ENCODE measurements at regions not wholly inside any gene's neighbourhood (a gene's known extent, or its start where the extent isn't known, plus 50 kb on each side); places are given as distances from the start of the nearest gene placed in this dataset.

DNA sequence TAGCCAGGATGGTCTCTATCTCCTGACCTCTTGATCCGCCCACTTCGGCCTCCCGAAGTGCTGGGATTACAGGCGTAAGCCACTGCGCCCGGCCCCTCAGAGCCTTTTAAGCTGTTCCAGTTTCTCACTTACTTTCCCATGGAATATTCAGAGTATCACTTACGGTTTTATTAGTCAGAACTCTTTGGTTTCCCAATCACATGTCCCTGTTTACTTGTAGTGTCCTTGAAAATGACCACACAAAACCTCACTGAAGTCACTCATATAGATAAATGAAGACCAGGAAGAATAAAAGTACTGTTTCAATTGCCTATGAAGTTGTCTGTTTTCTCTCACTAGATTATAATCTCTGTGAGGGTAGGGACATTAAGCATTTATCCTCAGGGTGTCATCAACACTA lies 217.2 kb upstream of the HCCS start:
- no peaks in the 10 kb centered on the region for H3K36me3 ChIP-seq (ENCODE audit: control insufficient read depth, insufficient read depth, low read length)
- no peak overlapping the region for H3K4me3 ChIP-seq (ENCODE audit: low read depth in 2 of 2, low read length in 2 of 2)
- TF ChIP-seq, protein P1, sequence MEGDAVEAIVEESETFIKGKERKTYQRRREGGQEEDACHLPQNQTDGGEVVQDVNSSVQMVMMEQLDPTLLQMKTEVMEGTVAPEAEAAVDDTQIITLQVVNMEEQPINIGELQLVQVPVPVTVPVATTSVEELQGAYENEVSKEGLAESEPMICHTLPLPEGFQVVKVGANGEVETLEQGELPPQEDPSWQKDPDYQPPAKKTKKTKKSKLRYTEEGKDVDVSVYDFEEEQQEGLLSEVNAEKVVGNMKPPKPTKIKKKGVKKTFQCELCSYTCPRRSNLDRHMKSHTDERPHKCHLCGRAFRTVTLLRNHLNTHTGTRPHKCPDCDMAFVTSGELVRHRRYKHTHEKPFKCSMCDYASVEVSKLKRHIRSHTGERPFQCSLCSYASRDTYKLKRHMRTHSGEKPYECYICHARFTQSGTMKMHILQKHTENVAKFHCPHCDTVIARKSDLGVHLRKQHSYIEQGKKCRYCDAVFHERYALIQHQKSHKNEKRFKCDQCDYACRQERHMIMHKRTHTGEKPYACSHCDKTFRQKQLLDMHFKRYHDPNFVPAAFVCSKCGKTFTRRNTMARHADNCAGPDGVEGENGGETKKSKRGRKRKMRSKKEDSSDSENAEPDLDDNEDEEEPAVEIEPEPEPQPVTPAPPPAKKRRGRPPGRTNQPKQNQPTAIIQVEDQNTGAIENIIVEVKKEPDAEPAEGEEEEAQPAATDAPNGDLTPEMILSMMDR (IDR thresholded peaks at IDR 0.05) = no peak
- TF ChIP-seq, protein P2, sequence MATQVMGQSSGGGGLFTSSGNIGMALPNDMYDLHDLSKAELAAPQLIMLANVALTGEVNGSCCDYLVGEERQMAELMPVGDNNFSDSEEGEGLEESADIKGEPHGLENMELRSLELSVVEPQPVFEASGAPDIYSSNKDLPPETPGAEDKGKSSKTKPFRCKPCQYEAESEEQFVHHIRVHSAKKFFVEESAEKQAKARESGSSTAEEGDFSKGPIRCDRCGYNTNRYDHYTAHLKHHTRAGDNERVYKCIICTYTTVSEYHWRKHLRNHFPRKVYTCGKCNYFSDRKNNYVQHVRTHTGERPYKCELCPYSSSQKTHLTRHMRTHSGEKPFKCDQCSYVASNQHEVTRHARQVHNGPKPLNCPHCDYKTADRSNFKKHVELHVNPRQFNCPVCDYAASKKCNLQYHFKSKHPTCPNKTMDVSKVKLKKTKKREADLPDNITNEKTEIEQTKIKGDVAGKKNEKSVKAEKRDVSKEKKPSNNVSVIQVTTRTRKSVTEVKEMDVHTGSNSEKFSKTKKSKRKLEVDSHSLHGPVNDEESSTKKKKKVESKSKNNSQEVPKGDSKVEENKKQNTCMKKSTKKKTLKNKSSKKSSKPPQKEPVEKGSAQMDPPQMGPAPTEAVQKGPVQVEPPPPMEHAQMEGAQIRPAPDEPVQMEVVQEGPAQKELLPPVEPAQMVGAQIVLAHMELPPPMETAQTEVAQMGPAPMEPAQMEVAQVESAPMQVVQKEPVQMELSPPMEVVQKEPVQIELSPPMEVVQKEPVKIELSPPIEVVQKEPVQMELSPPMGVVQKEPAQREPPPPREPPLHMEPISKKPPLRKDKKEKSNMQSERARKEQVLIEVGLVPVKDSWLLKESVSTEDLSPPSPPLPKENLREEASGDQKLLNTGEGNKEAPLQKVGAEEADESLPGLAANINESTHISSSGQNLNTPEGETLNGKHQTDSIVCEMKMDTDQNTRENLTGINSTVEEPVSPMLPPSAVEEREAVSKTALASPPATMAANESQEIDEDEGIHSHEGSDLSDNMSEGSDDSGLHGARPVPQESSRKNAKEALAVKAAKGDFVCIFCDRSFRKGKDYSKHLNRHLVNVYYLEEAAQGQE (IDR thresholded peaks at IDR 0.05; ENCODE audit: insufficient read depth in 1 of 2, low read depth in 2 of 2, low read length in 1 of 2) = no peak
- TF ChIP-seq POLR2AphosphoS5 (IDR thresholded peaks at IDR 0.05; ENCODE audit: low read depth, low read length) = no peak
- TF ChIP-seq TCF7L2 (IDR thresholded peaks at IDR 0.05; ENCODE audit: low read depth, low read length) = no peak
- no peaks in the 10 kb centered on the region for H3K4me1 ChIP-seq (ENCODE audit: control insufficient read depth, insufficient read depth, low read length)
- no TSS peak for BruUV-seq (replicated peaks)
- H3K9me3 ChIP-seq (ENCODE audit: control insufficient read depth, insufficient read depth, low read depth, low read length) = no peaks in the 10 kb centered on the region
- CTCF ChIA-PET = no interaction called here
- H3K27ac ChIP-seq (ENCODE audit: low read length) = no peak overlapping the region
- in situ Hi-C loops (cut with HindIII; ENCODE audit: low pct_unique_long_range_greater_than_20kb, low sequenced_read_pairs) = no loop called here
- intact Hi-C loops (cut with micrococcal nuclease; ENCODE audit: unreplicated experiment) = no loop called here
- POLR2A ChIA-PET = no interaction called here
- no peaks in the 10 kb centered on the region for H3K27me3 ChIP-seq (ENCODE audit: control insufficient read depth, insufficient read depth, low read length)
- ATAC-seq = no peak
- DNase-seq (ENCODE audit: low read depth, low spot score) = no peak

DNA sequence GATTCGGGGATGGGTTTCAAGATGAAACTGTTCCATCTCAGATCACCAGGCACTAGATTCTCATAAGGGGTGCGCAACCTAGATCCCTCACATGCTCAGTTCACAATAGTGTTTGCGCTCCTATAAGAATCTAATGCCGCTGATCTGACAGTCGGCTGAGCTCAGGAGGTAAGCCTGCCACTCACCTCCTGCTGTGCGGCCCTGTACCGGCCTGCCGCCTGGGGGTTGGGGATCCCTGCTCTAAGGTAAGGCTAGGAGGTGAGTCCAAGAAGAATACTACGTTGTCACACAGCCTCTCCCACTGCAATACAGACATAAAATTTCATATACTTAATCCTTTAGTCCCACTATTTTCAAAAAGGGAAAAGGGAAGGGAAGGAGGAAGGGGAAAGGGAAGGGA lies 213.4 kb upstream of the HCCS start:
- CTCF ChIA-PET = no interaction called here
- H3K9me3 ChIP-seq (ENCODE audit: control insufficient read depth, insufficient read depth, low read depth, low read length) = no peaks in the 10 kb centered on the region
- no peaks in the 10 kb centered on the region for H3K36me3 ChIP-seq (ENCODE audit: control insufficient read depth, insufficient read depth, low read length)
- no peaks in the 10 kb centered on the region for H3K4me1 ChIP-seq (ENCODE audit: control insufficient read depth, insufficient read depth, low read length)
- intact Hi-C loops (cut with micrococcal nuclease; ENCODE audit: unreplicated experiment) (no loop called here), in situ Hi-C loops (cut with HindIII; ENCODE audit: low pct_unique_long_range_greater_than_20kb, low sequenced_read_pairs) (no loop called here)
- POLR2A ChIA-PET = no interaction called here
- DNase-seq (ENCODE audit: low read depth, low spot score) = no peak
- no peak overlapping the region for H3K27ac ChIP-seq (ENCODE audit: low read length)
- TF ChIP-seq, protein P1 (IDR thresholded peaks at IDR 0.05) = no peak
- TF ChIP-seq POLR2AphosphoS5 (IDR thresholded peaks at IDR 0.05; ENCODE audit: low read depth, low read length) (no peak), TCF7L2 (IDR thresholded peaks at IDR 0.05; ENCODE audit: low read depth, low read length) (no peak), SIN3A (IDR thresholded peaks at IDR 0.05; ENCODE audit: borderline replicate concordance, insufficient read depth, low read depth, low read length) (no peak)
- TF ChIP-seq, protein P2 (IDR thresholded peaks at IDR 0.05; ENCODE audit: insufficient read depth in 1 of 2, low read depth in 2 of 2, low read length in 1 of 2) = no peak
- BruUV-seq (replicated peaks) = no TSS peak
- no peaks in the 10 kb centered on the region for H3K27me3 ChIP-seq (ENCODE audit: control insufficient read depth, insufficient read depth, low read length)
- no peak overlapping the region for H3K4me3 ChIP-seq (ENCODE audit: low read depth in 2 of 2, low read length in 2 of 2)
- no peak for ATAC-seq

Data from Panc1 (cell line).